CD4-positive, alpha-beta memory T cell (primary cell): ENCODE measurements at regions not wholly inside any gene's neighbourhood (a gene's known extent, or its start where the extent isn't known, plus 50 kb on each side); places are given as distances from the start of the nearest gene placed in this dataset.

Source experiments
- CTCF ChIA-PET: fragments of 350-600 bp; sonication (Branson Sonifier 250); formaldehyde crosslinking; loops from one replicate; lab custom pipeline; 2021; ENCODE audit warnings: inconsistent platforms; ENCODE audit not compliant: partially characterized antibody; lab: Charles Lee
- POLR2A ChIA-PET: fragments of 350-600 bp; sonication (Branson Sonifier 250); formaldehyde crosslinking; loops from one replicate; lab custom pipeline; 2021; ENCODE audit not compliant: partially characterized antibody; lab: Charles Lee
- DNase-seq, 5 donors: peaks; one replicate each; pipeline versions ENCODE4 v3.0.0 to v3.0.0-alpha.2; 2020 to 2022; ENCODE audit warnings: mixed read lengths in 1 of 5
- H3K27ac ChIP-seq: one replicate; pipeline ENCODE4 v1.7.0; 2013; ENCODE audit warnings: low read depth, low read length
- H3K27me3 ChIP-seq: 2 replicates; pipeline ENCODE4 v1.7.0; 2013; ENCODE audit warnings: mild to moderate bottlenecking, low read length, moderate library complexity; ENCODE audit not compliant: insufficient read depth
- H3K36me3 ChIP-seq: 2 replicates; pipeline ENCODE4 v1.7.0; 2013; ENCODE audit warnings: mild to moderate bottlenecking, low read length, moderate library complexity; ENCODE audit not compliant: insufficient read depth
- H3K4me1 ChIP-seq: 2 replicates; pipeline ENCODE4 v1.7.0; 2013; ENCODE audit warnings: mild to moderate bottlenecking, low read length, moderate library complexity; ENCODE audit not compliant: insufficient read depth
- H3K4me3 ChIP-seq, 2 donors: one replicate each; pipeline ENCODE4 v1.7.0; 2013; ENCODE audit warnings: low read length in 2 of 2, mild to moderate bottlenecking in 1 of 2
- H3K9me3 ChIP-seq, 2 donors: one replicate each; pipeline ENCODE4 v1.7.0; 2013; ENCODE audit warnings: low read length in 2 of 2, control low read depth in 1 of 2; ENCODE audit not compliant: control insufficient read depth in 1 of 2
- H3K27ac Mint-ChIP-seq, 7 donors: one replicate each; pipeline ENCODE4 v1.8.0; 2020 to 2021; ENCODE audit warnings: mixed read lengths in 7 of 7, mild to moderate bottlenecking in 6 of 7, inconsistent platforms in 3 of 7, moderate library complexity in 3 of 7
- H3K27me3 Mint-ChIP-seq, 2 donors: one replicate each; pipeline ENCODE4 v1.8.0; 2020 to 2021; ENCODE audit warnings: mixed read lengths in 2 of 2
- H3K36me3 Mint-ChIP-seq, 2 donors: one replicate each; pipeline ENCODE4 v1.8.0; 2020 to 2021; ENCODE audit warnings: mixed read lengths in 2 of 2, inconsistent platforms in 1 of 2, mild to moderate bottlenecking in 1 of 2
- H3K4me1 Mint-ChIP-seq, 4 donors: one replicate each; pipeline ENCODE4 v1.8.0; 2020 to 2021; ENCODE audit warnings: mixed read lengths in 4 of 4, mild to moderate bottlenecking in 1 of 4
- H3K4me3 Mint-ChIP-seq, 8 donors: one replicate each; pipeline ENCODE4 v1.8.0; 2020 to 2021; ENCODE audit warnings: mixed read lengths in 8 of 8, mild to moderate bottlenecking in 7 of 8, moderate library complexity in 6 of 8, inconsistent platforms in 3 of 8
- H3K9me3 Mint-ChIP-seq, 8 donors: one replicate each; pipeline ENCODE4 v1.8.0; 2020 to 2021; ENCODE audit warnings: mixed read lengths in 8 of 8, mild to moderate bottlenecking in 5 of 8, inconsistent platforms in 3 of 8, moderate library complexity in 1 of 8
- intact Hi-C: fragments of 100-400 bp; cut with micrococcal nuclease; formaldehyde crosslinking; loops from one replicate; pipeline ENCODE4 v1.15.1; 2023

DNA sequence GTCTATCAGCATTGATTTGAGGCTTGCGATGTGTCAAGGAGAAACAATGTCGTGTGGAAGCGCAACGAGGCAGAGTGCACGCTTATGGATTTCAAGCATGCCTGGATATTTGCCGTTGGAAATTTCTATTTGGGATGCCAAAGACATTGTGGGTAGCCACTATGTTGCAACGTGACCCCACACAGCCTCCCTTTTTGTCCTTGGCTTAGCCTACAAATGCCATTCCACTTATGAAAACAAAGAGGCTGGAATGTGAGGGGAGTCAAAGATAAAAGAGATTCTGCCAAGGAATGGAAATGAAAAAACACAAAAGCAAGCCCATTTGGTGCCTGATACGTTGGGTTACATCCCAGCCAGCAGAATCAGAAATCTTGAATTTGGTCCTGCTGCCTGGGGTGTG is 721.2 kb downstream of the GALR1 start:
- CTCF ChIA-PET: no interaction called here
- POLR2A ChIA-PET: no interaction called here
- Mint-ChIP-seq H3K36me3 (no peaks in the 10 kb centered on the region), H3K27me3 (peaks cover 1 to 2% of the 10 kb centered on the region in 2 donors), H3K4me1 (no peaks in the 10 kb centered on the region), H3K4me3 (no peak overlapping the region), H3K27ac (no peak overlapping the region), H3K9me3 (peaks cover 0 to 5% (median under 1%) of the 10 kb centered on the region in 8 donors)
- Histone ChIP-seq H3K27ac (no peak overlapping the region), H3K9me3 (no peaks in the 10 kb centered on the region), H3K4me1 (no peaks in the 10 kb centered on the region), H3K27me3 (no peaks in the 10 kb centered on the region), H3K4me3 (no peak overlapping the region), H3K36me3 (no peaks in the 10 kb centered on the region)
- intact Hi-C loops: no loop called here
- DNase-seq: no peak

DNA sequence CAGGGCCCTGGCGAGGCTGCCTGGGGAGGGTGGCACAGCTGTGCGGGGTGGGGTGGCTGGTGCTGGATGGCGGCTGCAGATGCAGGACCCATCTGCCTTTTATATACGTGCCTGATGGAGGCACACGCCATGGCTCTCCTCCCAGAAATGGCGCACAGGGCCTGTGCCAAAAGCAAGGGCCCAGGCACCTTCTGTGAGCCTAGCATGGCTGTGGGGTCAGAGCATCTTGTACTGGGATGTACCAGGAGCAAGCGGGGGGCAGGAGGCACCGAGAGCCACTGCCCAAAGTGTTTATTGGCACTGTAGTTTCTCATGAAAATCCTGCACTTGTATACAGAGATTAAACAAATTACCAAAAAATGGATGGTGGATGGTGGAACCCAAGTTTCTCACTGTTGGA is 724.1 kb downstream of the GALR1 start:
- intact Hi-C loops: no loop called here
- CTCF ChIA-PET: no interaction called here
- POLR2A ChIA-PET: no interaction called here

DNA sequence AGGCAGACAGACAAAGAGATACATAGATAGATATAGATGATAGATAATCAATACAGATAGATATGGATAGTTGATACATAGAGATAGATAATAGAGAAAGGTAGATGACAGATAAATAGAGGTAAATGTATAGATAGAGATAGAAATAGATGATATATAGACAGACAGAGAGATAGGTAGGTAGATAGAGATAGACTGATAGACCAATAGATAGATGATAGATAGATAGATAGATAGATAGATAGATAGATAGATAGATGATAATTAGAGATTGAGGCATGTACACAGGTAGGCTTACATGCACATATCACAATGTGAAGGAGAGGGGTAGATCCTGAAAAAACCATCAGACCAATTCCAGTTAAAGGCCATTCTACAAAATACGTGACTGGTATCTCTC is 724.7 kb downstream of the GALR1 start:
- intact Hi-C loops: no loop called here
- no peak overlapping the region for H3K27ac Mint-ChIP-seq
- CTCF ChIA-PET: no interaction called here
- Histone ChIP-seq H3K36me3 (no peaks in the 10 kb centered on the region), H3K4me1 (no peaks in the 10 kb centered on the region), H3K27me3 (no peaks in the 10 kb centered on the region), H3K9me3 (no peaks in the 10 kb centered on the region), H3K4me3 (no peak overlapping the region), H3K27ac (no peak overlapping the region)
- H3K9me3 Mint-ChIP-seq: peaks cover 0 to 8% (median 4%) of the 10 kb centered on the region in 8 donors
- POLR2A ChIA-PET: no interaction called here
- H3K36me3 Mint-ChIP-seq: no peaks in the 10 kb centered on the region
- H3K4me3 Mint-ChIP-seq: no peak overlapping the region
- H3K4me1 Mint-ChIP-seq: no peaks in the 10 kb centered on the region
- no peak for DNase-seq
- peaks cover 1 to 2% of the 10 kb centered on the region in 2 donors for H3K27me3 Mint-ChIP-seq

More for the DNA sequence above, 724.1 kb downstream of the GALR1 start:
- Mint-ChIP-seq H3K27ac (no peak overlapping the region), H3K4me3 (no peak overlapping the region), H3K4me1 (no peaks in the 10 kb centered on the region), H3K27me3 (peaks cover 1 to 2% of the 10 kb centered on the region in 2 donors), H3K36me3 (no peaks in the 10 kb centered on the region), H3K9me3 (peaks cover 0 to 8% (median 4%) of the 10 kb centered on the region in 8 donors)
- H3K36me3 ChIP-seq: no peaks in the 10 kb centered on the region
- H3K27me3 ChIP-seq: no peaks in the 10 kb centered on the region
- H3K9me3 ChIP-seq: no peaks in the 10 kb centered on the region
- DNase-seq: no peak
- no peak overlapping the region for H3K27ac ChIP-seq
- H3K4me3 ChIP-seq: no peak overlapping the region
- H3K4me1 ChIP-seq: no peaks in the 10 kb centered on the region

DNA sequence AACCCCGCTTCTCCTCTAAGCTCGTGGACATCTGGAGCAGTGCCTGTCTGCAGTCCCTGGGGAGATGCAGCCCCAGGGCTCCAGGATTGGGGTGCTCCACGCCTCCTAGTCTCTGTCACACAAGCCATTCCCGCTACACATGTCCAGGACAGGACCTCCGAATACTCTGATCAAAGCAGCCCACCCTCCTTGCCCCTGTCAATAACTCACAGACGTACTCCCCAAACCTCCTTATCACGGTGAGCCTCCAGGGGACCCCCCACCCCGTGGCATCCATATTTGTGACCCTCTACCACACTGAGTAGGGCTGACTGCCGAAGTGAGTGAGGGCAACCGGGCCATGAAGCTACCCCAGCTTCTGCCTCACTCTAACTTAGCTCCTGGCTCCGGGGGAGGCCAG is 727.7 kb downstream of the GALR1 start:
- Histone ChIP-seq H3K27ac (no peak overlapping the region), H3K9me3 (no peaks in the 10 kb centered on the region), H3K36me3 (no peaks in the 10 kb centered on the region), H3K27me3 (no peaks in the 10 kb centered on the region), H3K4me3 (no peak overlapping the region), H3K4me1 (no peaks in the 10 kb centered on the region)
- Mint-ChIP-seq H3K9me3 (peaks cover 0 to 9% (median 5%) of the 10 kb centered on the region in 8 donors), H3K27ac (no peak overlapping the region), H3K36me3 (no peaks in the 10 kb centered on the region), H3K4me3 (no peak overlapping the region), H3K27me3 (no peaks in the 10 kb centered on the region), H3K4me1 (no peaks in the 10 kb centered on the region)
- ChIA-PET POLR2A (no interaction called here), CTCF (no interaction called here)
- intact Hi-C loops: no loop called here
- no peak for DNase-seq

DNA sequence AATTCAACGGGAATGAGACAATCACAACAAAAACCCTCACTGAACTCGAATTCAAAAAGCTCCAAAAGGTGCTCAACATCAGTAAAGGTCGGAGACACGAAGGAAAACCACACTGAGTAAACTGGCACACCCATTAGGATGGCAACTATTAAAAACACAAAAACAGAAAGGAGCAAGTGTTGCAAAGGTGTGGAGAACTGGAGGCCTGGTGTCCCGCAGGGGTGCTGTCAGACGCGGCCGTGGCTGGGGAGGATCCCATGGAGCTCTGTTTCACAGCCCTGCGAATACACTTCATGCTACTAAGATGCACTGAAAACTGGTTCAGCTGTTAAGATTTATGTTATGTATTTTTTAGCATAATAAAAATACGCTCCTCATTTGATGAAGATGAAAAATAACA is 730.6 kb downstream of the GALR1 start:
- POLR2A ChIA-PET: no interaction called here
- Histone ChIP-seq H3K36me3 (no peaks in the 10 kb centered on the region), H3K27ac (no peak overlapping the region), H3K27me3 (no peaks in the 10 kb centered on the region), H3K9me3 (no peaks in the 10 kb centered on the region), H3K4me3 (no peak overlapping the region), H3K4me1 (no peaks in the 10 kb centered on the region)
- Mint-ChIP-seq H3K9me3 (peaks cover 0 to 10% (median 3%) of the 10 kb centered on the region in 8 donors), H3K4me1 (no peaks in the 10 kb centered on the region), H3K4me3 (no peak overlapping the region), H3K27me3 (no peaks in the 10 kb centered on the region), H3K36me3 (no peaks in the 10 kb centered on the region), H3K27ac (no peak overlapping the region)
- no peak for DNase-seq
- CTCF ChIA-PET: no interaction called here
- intact Hi-C loops: no loop called here

DNA sequence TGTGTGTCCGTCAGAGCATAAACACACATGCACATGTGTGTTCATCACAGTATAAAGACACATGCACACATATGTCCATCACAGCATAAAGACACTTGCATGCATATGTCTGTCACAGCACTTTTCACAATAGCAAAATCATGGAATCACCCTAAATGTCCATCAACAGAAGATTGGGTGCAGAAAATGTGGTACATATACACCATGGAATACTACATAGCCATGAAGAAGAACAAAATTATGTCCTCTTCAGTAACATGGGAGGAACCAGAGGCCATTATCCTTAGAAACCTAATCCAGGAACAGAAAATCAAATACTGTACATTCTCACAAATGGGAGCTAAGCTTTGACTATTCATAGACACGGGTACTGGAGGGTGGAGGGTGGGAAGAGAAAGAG is 732.2 kb downstream of the GALR1 start:
- DNase-seq: no peak
- H3K27me3 ChIP-seq: no peaks in the 10 kb centered on the region
- POLR2A ChIA-PET: no interaction called here
- H3K36me3 ChIP-seq: no peaks in the 10 kb centered on the region
- Mint-ChIP-seq H3K36me3 (no peaks in the 10 kb centered on the region), H3K9me3 (peaks cover 0 to 10% (median 3%) of the 10 kb centered on the region in 8 donors), H3K4me1 (no peaks in the 10 kb centered on the region), H3K27ac (no peak overlapping the region), H3K4me3 (no peak overlapping the region), H3K27me3 (no peaks in the 10 kb centered on the region)
- no peak overlapping the region for H3K27ac ChIP-seq
- intact Hi-C loops: no loop called here
- H3K4me3 ChIP-seq: no peak overlapping the region
- H3K9me3 ChIP-seq: no peaks in the 10 kb centered on the region
- CTCF ChIA-PET: no interaction called here
- no peaks in the 10 kb centered on the region for H3K4me1 ChIP-seq

DNA sequence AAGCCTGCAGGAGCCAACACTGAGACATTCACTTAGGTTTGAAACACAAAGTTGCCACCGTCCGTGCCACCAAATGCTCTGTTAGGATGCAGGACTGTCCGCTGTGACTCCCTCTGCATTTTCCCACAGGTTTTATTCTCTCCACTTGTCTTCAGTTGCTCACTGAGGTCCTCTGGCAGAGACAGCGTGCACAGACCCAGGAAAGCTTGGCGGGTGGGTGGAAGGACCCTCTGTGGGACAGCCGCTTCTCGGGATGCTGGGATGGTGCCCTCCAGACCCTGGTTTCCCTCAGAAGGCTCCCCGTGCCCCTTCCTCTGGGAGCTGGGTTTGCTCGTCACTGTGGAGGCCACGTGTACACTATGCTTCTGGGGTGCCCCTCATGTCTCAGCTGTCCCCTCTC is 733.6 kb downstream of the GALR1 start:
- no peak overlapping the region for H3K27ac Mint-ChIP-seq
- POLR2A ChIA-PET: no interaction called here

DNA sequence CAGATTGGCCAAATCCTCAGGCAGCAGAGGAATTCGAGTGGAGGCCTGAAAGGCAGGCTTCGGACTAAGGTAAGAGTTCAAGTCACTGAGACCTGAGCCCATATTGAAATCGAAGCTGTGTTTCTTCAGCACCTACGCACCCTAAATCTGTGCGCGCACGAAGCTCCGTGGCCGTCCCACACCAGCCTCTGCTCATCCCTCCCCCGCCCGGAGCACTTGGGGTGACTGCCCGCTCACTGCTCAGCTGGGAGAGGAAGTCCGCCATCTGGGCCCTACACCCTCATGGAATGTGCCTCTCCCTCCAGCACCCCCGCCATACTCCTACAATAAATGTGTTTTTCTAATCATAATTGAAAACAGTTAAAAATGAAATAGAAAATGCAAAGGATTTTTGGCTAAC is 734.5 kb downstream of the GALR1 start:
- Mint-ChIP-seq H3K4me3 (no peak overlapping the region), H3K27me3 (no peaks in the 10 kb centered on the region), H3K27ac (no peak overlapping the region), H3K9me3 (peaks cover 0 to 5% (median under 1%) of the 10 kb centered on the region in 8 donors), H3K36me3 (no peaks in the 10 kb centered on the region), H3K4me1 (no peaks in the 10 kb centered on the region)
- no peak for DNase-seq
- H3K36me3 ChIP-seq: no peaks in the 10 kb centered on the region
- ChIA-PET POLR2A (no interaction called here), CTCF (no interaction called here)
- H3K4me3 ChIP-seq: no peak overlapping the region
- no peaks in the 10 kb centered on the region for H3K4me1 ChIP-seq
- H3K27ac ChIP-seq: no peak overlapping the region
- intact Hi-C loops: no loop called here
- H3K9me3 ChIP-seq: no peaks in the 10 kb centered on the region
- no peaks in the 10 kb centered on the region for H3K27me3 ChIP-seq

More for the DNA sequence above, 733.6 kb downstream of the GALR1 start:
- Mint-ChIP-seq H3K9me3 (peaks cover 0 to 6% (median 2%) of the 10 kb centered on the region in 8 donors), H3K27me3 (no peaks in the 10 kb centered on the region), H3K36me3 (no peaks in the 10 kb centered on the region), H3K4me3 (no peak overlapping the region), H3K4me1 (no peaks in the 10 kb centered on the region)
- Histone ChIP-seq H3K9me3 (no peaks in the 10 kb centered on the region), H3K4me1 (no peaks in the 10 kb centered on the region), H3K27me3 (no peaks in the 10 kb centered on the region), H3K36me3 (no peaks in the 10 kb centered on the region), H3K4me3 (no peak overlapping the region), H3K27ac (no peak overlapping the region)
- no peak for DNase-seq
- intact Hi-C loops: no loop called here
- CTCF ChIA-PET: no interaction called here
